BE2C (cell line): ENCODE measurements at regions not wholly inside any gene's neighbourhood (a gene's known extent, or its start where the extent isn't known, plus 50 kb on each side); places are given as distances from the start of the nearest gene placed in this dataset.
"Not testable (repeated sequence)": the region's sequence is repeated elsewhere in the genome, so short reads cannot be mapped to it uniquely, and the experiment has no call there.

Source experiments
- DNase-seq: peaks from one replicate; pipeline ENCODE4 v3.0.0-alpha.2; 2020
- H3K27me3 ChIP-seq: fragments of 250-450 bp; sonication (Bioruptor Pico); 2 replicates; pipeline ENCODE4 v1.5.1; 2020; ENCODE audit warnings: mild to moderate bottlenecking
- H3K36me3 ChIP-seq: fragments of 250-450 bp; sonication (Bioruptor Pico); 2 replicates; pipeline ENCODE4 v1.5.1; 2020; ENCODE audit warnings: mild to moderate bottlenecking
- H3K4me1 ChIP-seq: fragments of 250-450 bp; sonication (Bioruptor Pico); 2 replicates; pipeline ENCODE4 v1.5.1; 2020
- H3K4me3 ChIP-seq: 2 replicates; pipeline ENCODE4 v1.5.1; 2011; ENCODE audit warnings: low read depth, low read length
- H3K9me3 ChIP-seq: fragments of 250-450 bp; sonication (Bioruptor Pico); 2 replicates; pipeline ENCODE4 v1.5.1; 2020
- TF ChIP-seq, protein P1 (sequence below): IDR thresholded peaks from 2 replicates; pipeline ENCODE4 v1.5.1; 2012; ENCODE audit warnings: mild to moderate bottlenecking, low read depth, low read length

GRCh38 chr3:22704166-22704565, 499.0 kb upstream of the UBE2E2 start:
- Histone ChIP-seq H3K4me1 (no peaks in the 10 kb centered on the region), H3K9me3 (no peaks in the 10 kb centered on the region), H3K4me3 (no peak overlapping the region), H3K36me3 (no peaks in the 10 kb centered on the region), H3K27me3 (no peaks in the 10 kb centered on the region)
- no peak for DNase-seq
- TF ChIP-seq, protein P1, sequence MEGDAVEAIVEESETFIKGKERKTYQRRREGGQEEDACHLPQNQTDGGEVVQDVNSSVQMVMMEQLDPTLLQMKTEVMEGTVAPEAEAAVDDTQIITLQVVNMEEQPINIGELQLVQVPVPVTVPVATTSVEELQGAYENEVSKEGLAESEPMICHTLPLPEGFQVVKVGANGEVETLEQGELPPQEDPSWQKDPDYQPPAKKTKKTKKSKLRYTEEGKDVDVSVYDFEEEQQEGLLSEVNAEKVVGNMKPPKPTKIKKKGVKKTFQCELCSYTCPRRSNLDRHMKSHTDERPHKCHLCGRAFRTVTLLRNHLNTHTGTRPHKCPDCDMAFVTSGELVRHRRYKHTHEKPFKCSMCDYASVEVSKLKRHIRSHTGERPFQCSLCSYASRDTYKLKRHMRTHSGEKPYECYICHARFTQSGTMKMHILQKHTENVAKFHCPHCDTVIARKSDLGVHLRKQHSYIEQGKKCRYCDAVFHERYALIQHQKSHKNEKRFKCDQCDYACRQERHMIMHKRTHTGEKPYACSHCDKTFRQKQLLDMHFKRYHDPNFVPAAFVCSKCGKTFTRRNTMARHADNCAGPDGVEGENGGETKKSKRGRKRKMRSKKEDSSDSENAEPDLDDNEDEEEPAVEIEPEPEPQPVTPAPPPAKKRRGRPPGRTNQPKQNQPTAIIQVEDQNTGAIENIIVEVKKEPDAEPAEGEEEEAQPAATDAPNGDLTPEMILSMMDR, result no peak

DNA sequence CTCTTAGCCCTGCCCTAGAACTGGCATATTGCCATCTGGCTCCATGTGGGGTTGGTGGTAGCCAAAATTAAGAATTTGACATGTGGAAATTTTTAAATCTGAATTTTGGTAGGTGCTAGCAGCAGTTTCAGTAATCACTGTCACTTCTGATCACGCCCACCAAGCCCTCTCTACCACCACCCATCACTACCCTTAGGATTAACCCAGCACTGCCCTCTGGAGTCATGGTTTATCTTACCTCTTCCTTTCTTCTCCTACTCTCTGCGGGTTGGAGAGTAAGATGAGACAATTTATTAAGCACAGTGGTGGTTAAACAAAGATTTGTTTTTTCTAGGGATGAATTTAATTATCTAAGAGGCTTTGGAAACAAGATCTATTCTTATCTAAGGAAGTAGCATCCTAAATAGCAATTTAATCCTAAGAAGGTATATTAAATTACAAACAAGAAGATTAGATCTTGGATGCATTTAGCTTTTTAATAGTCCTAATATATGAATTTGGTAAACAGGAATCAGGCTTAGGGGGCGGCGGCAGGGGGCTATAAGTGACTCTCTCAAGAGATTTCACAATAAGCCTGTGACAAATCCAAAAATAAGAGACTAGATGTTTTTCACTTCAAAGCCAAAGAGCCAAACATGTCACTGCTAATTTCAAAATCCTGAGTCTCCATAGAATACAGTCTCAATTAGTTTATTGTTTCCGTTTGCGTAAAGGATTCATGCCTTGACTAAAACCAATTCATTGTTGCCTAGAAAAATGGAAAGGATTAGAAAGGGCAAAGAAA, 498.4 kb upstream of the UBE2E2 start:
- Histone ChIP-seq H3K9me3 (no peaks in the 10 kb centered on the region), H3K4me3 (no peak overlapping the region), H3K4me1 (no peaks in the 10 kb centered on the region), H3K36me3 (no peaks in the 10 kb centered on the region), H3K27me3 (no peaks in the 10 kb centered on the region)
- no peak for DNase-seq
- TF ChIP-seq, protein P1, result no peak

- not testable (repeated sequence) for H3K9me3 ChIP-seq, H3K4me3 ChIP-seq, DNase-seq, H3K36me3 ChIP-seq, H3K4me1 ChIP-seq, H3K27me3 ChIP-seq
Observed at GRCh38 chr3:22706922-22707321, 496.2 kb upstream of the UBE2E2 start.

DNA sequence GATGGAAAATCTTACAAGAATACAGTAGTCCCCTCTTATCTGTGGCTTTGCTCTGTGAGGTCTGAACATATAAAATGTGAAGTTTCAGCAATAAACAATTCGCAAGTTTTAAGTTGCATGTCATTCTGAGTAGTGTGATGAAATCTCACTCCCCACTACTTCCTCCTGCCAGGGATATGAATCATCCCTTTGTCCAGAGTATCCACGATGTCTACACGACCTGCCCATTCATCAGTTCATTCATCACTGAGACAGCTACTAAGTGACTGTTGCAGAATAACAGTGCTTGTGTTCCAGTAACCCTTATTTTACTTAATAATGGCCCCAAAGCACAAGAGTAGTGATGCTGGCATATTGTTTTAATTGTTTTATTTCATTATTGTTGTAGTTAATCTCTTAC, 489.2 kb upstream of the UBE2E2 start:
- Histone ChIP-seq H3K4me3 (no peak overlapping the region), H3K4me1 (no peaks in the 10 kb centered on the region), H3K36me3 (no peaks in the 10 kb centered on the region), H3K9me3 (no peaks in the 10 kb centered on the region), H3K27me3 (no peaks in the 10 kb centered on the region)
- DNase-seq, result no peak
- TF ChIP-seq, protein P1, result no peak

- DNase-seq, result no peak
- Histone ChIP-seq H3K36me3 (no peaks in the 10 kb centered on the region), H3K27me3 (no peaks in the 10 kb centered on the region), H3K9me3 (no peaks in the 10 kb centered on the region), H3K4me3 (no peak overlapping the region), H3K4me1 (no peaks in the 10 kb centered on the region)
- TF ChIP-seq, protein P1, result no peak
Observed at GRCh38 chr3:22714749-22715148, 488.4 kb upstream of the UBE2E2 start.

- Histone ChIP-seq H3K36me3 (no peaks in the 10 kb centered on the region), H3K4me1 (no peaks in the 10 kb centered on the region), H3K4me3 (no peak overlapping the region), H3K27me3 (no peaks in the 10 kb centered on the region), H3K9me3 (no peaks in the 10 kb centered on the region)
- TF ChIP-seq, protein P1, result no peak
- DNase-seq, result no peak
Observed at GRCh38 chr3:22720596-22720995, 482.5 kb upstream of the UBE2E2 start.
